ENCODE measurements at regions not wholly inside any gene's neighbourhood (a gene's known extent, or its start where the extent isn't known, plus 50 kb on each side); places are given as distances from the start of the nearest gene placed in this dataset.

- no peaks in the 10 kb centered on the region for H3K79me2 ChIP-seq (ENCODE audit: control insufficient read depth, insufficient read depth, low read length)
- H2BK15ac ChIP-seq (replicated peaks; ENCODE audit: low read depth), result no peak overlapping the region
- no peak overlapping the region for H4K8ac ChIP-seq (ENCODE audit: low read depth, low read length)
- H4K5ac ChIP-seq (ENCODE audit: low read length), result no peak overlapping the region
- no peak overlapping the region for H3K4ac ChIP-seq (ENCODE audit: low read depth, low read length)
- H3K9ac ChIP-seq (ENCODE audit: low read length), result no peak overlapping the region
- no peaks in the 10 kb centered on the region for H3K27me3 ChIP-seq (ENCODE audit: insufficient read depth, low read length, poor library complexity)
- no peak overlapping the region for H2BK5ac ChIP-seq (ENCODE audit: low read length)
- 90% methylated on average over 1 of the region's 1 CpG for WGBS (ENCODE audit: extremely low coverage, insufficient coverage, low lambda C conversion rate)
- no peak overlapping the region for H3K23ac ChIP-seq (ENCODE audit: low read length)
- H3K4me2 ChIP-seq (ENCODE audit: low read length), result no peak overlapping the region
- H3K56ac ChIP-seq (ENCODE audit: low read length), result no peak overlapping the region
- H3K79me1 ChIP-seq (ENCODE audit: low read length), result no peaks in the 10 kb centered on the region
- no peak overlapping the region for H3K18ac ChIP-seq (ENCODE audit: low read length)
- no peak overlapping the region for H3K27ac ChIP-seq (ENCODE audit: low read depth, low read length)
- H2BK120ac ChIP-seq (ENCODE audit: low read depth, low read length), result no peak overlapping the region
- DNase-seq, result no peak
- H2AK5ac ChIP-seq (ENCODE audit: low read length), result no peak overlapping the region
- no peaks in the 10 kb centered on the region for H3K4me1 ChIP-seq (ENCODE audit: control insufficient read depth, low read depth, low read length)
- no peak overlapping the region for H3K4me3 ChIP-seq (ENCODE audit: low read length)
- no peaks in the 10 kb centered on the region for H3K36me3 ChIP-seq (ENCODE audit: control insufficient read depth, insufficient read depth, low read length)
These were observed 196.1 kb upstream of the ZNF717 start for GRCh38 chr3:75981401-75981800.

- Histone ChIP-seq H3K79me2 (ENCODE audit: control insufficient read depth, insufficient read depth, low read length) (no peaks in the 10 kb centered on the region), H2BK5ac (ENCODE audit: low read length) (no peak overlapping the region), H3K9ac (ENCODE audit: low read length) (no peak overlapping the region), H3K27me3 (ENCODE audit: insufficient read depth, low read length, poor library complexity) (no peaks in the 10 kb centered on the region), H2AK5ac (ENCODE audit: low read length) (no peak overlapping the region), H3K79me1 (ENCODE audit: low read length) (no peaks in the 10 kb centered on the region), H3K27ac (ENCODE audit: low read depth, low read length) (no peak overlapping the region), H3K23ac (ENCODE audit: low read length) (no peak overlapping the region), H3K18ac (ENCODE audit: low read length) (no peak overlapping the region), H4K8ac (ENCODE audit: low read depth, low read length) (no peak overlapping the region), H3K4me1 (ENCODE audit: control insufficient read depth, low read depth, low read length) (no peaks in the 10 kb centered on the region), H3K4ac (ENCODE audit: low read depth, low read length) (no peak overlapping the region), H3K4me2 (ENCODE audit: low read length) (no peak overlapping the region), H2BK120ac (ENCODE audit: low read depth, low read length) (no peak overlapping the region), H2BK15ac (replicated peaks; ENCODE audit: low read depth) (no peak overlapping the region), H3K56ac (ENCODE audit: low read length) (no peak overlapping the region), H3K36me3 (ENCODE audit: control insufficient read depth, insufficient read depth, low read length) (no peaks in the 10 kb centered on the region), H4K5ac (ENCODE audit: low read length) (no peak overlapping the region), H3K4me3 (ENCODE audit: low read length) (no peak overlapping the region)
- DNase-seq, result no peak
- no CpG with 5 or more reads among the region's 3 CpGs for WGBS (ENCODE audit: extremely low coverage, insufficient coverage, low lambda C conversion rate)
These were observed 196.8 kb upstream of the ZNF717 start for GRCh38 chr3:75982151-75982550.

- H3K27ac ChIP-seq (ENCODE audit: low read depth, low read length), result no peak overlapping the region
- no peak overlapping the region for H3K56ac ChIP-seq (ENCODE audit: low read length)
- no peak overlapping the region for H2AK5ac ChIP-seq (ENCODE audit: low read length)
- no peak overlapping the region for H3K9ac ChIP-seq (ENCODE audit: low read length)
- no peaks in the 10 kb centered on the region for H3K36me3 ChIP-seq (ENCODE audit: control insufficient read depth, insufficient read depth, low read length)
- no peak overlapping the region for H3K4me2 ChIP-seq (ENCODE audit: low read length)
- WGBS (ENCODE audit: extremely low coverage, insufficient coverage, low lambda C conversion rate), result no CpG with 5 or more reads among the region's 2 CpGs
- no peaks in the 10 kb centered on the region for H3K79me1 ChIP-seq (ENCODE audit: low read length)
- no peak overlapping the region for H4K5ac ChIP-seq (ENCODE audit: low read length)
- H3K23ac ChIP-seq (ENCODE audit: low read length), result no peak overlapping the region
- no peaks in the 10 kb centered on the region for H3K4me1 ChIP-seq (ENCODE audit: control insufficient read depth, low read depth, low read length)
- H3K27me3 ChIP-seq (ENCODE audit: insufficient read depth, low read length, poor library complexity), result no peaks in the 10 kb centered on the region
- H4K8ac ChIP-seq (ENCODE audit: low read depth, low read length), result no peak overlapping the region
- no peak for DNase-seq
- H3K18ac ChIP-seq (ENCODE audit: low read length), result no peak overlapping the region
- no peak overlapping the region for H3K4ac ChIP-seq (ENCODE audit: low read depth, low read length)
- H2BK15ac ChIP-seq (replicated peaks; ENCODE audit: low read depth), result no peak overlapping the region
- no peak overlapping the region for H2BK5ac ChIP-seq (ENCODE audit: low read length)
- H2BK120ac ChIP-seq (ENCODE audit: low read depth, low read length), result no peak overlapping the region
- no peak overlapping the region for H3K4me3 ChIP-seq (ENCODE audit: low read length)
- no peaks in the 10 kb centered on the region for H3K79me2 ChIP-seq (ENCODE audit: control insufficient read depth, insufficient read depth, low read length)
These were observed 197.8 kb upstream of the ZNF717 start for GRCh38 chr3:75983111-75983510.

GRCh38 chr3:75983609-75984290 lies 198.4 kb upstream of the ZNF717 start:
- H3K79me2 ChIP-seq (ENCODE audit: control insufficient read depth, insufficient read depth, low read length), result no peaks in the 10 kb centered on the region
- no peaks in the 10 kb centered on the region for H3K4me1 ChIP-seq (ENCODE audit: control insufficient read depth, low read depth, low read length)
- no peak overlapping the region for H3K4me2 ChIP-seq (ENCODE audit: low read length)
- no peaks in the 10 kb centered on the region for H3K36me3 ChIP-seq (ENCODE audit: control insufficient read depth, insufficient read depth, low read length)
- H3K27me3 ChIP-seq (ENCODE audit: insufficient read depth, low read length, poor library complexity), result no peaks in the 10 kb centered on the region
- H4K8ac ChIP-seq (ENCODE audit: low read depth, low read length), result no peak overlapping the region
- H2AK5ac ChIP-seq (ENCODE audit: low read length), result no peak overlapping the region
- H3K18ac ChIP-seq (ENCODE audit: low read length), result no peak overlapping the region
- no peak overlapping the region for H4K5ac ChIP-seq (ENCODE audit: low read length)
- H3K4me3 ChIP-seq (ENCODE audit: low read length), result no peak overlapping the region
- no peak overlapping the region for H2BK5ac ChIP-seq (ENCODE audit: low read length)
- no peak for DNase-seq
- no peak overlapping the region for H3K23ac ChIP-seq (ENCODE audit: low read length)
- H2BK15ac ChIP-seq (replicated peaks; ENCODE audit: low read depth), result no peak overlapping the region
- H3K56ac ChIP-seq (ENCODE audit: low read length), result no peak overlapping the region
- no peak overlapping the region for H3K27ac ChIP-seq (ENCODE audit: low read depth, low read length)
- H3K79me1 ChIP-seq (ENCODE audit: low read length), result no peaks in the 10 kb centered on the region
- no peak overlapping the region for H3K9ac ChIP-seq (ENCODE audit: low read length)
- no peak overlapping the region for H2BK120ac ChIP-seq (ENCODE audit: low read depth, low read length)
- no CpG with 5 or more reads among the region's 3 CpGs for WGBS (ENCODE audit: extremely low coverage, insufficient coverage, low lambda C conversion rate)
- H3K4ac ChIP-seq (ENCODE audit: low read depth, low read length), result no peak overlapping the region

GRCh38 chr3:75985432-75985831 lies 200.1 kb upstream of the ZNF717 start:
- Histone ChIP-seq H3K27ac (ENCODE audit: low read depth, low read length) (no peak overlapping the region), H2AK5ac (ENCODE audit: low read length) (no peak overlapping the region), H3K18ac (ENCODE audit: low read length) (no peak overlapping the region), H4K5ac (ENCODE audit: low read length) (no peak overlapping the region), H2BK120ac (ENCODE audit: low read depth, low read length) (no peak overlapping the region), H3K79me1 (ENCODE audit: low read length) (no peaks in the 10 kb centered on the region), H3K4ac (ENCODE audit: low read depth, low read length) (no peak overlapping the region), H2BK5ac (ENCODE audit: low read length) (no peak overlapping the region), H3K4me2 (ENCODE audit: low read length) (no peak overlapping the region), H3K79me2 (ENCODE audit: control insufficient read depth, insufficient read depth, low read length) (no peaks in the 10 kb centered on the region), H3K23ac (ENCODE audit: low read length) (no peak overlapping the region), H2BK15ac (replicated peaks; ENCODE audit: low read depth) (no peak overlapping the region), H3K4me1 (ENCODE audit: control insufficient read depth, low read depth, low read length) (no peaks in the 10 kb centered on the region), H3K4me3 (ENCODE audit: low read length) (no peak overlapping the region), H3K56ac (ENCODE audit: low read length) (no peak overlapping the region), H4K8ac (ENCODE audit: low read depth, low read length) (no peak overlapping the region), H3K36me3 (ENCODE audit: control insufficient read depth, insufficient read depth, low read length) (no peaks in the 10 kb centered on the region), H3K27me3 (ENCODE audit: insufficient read depth, low read length, poor library complexity) (no peaks in the 10 kb centered on the region), H3K9ac (ENCODE audit: low read length) (no peak overlapping the region)
- no peak for DNase-seq
- WGBS (ENCODE audit: extremely low coverage, insufficient coverage, low lambda C conversion rate), result no CpG with 5 or more reads among the region's 2 CpGs

- no peak overlapping the region for H3K4me2 ChIP-seq (ENCODE audit: low read length)
- no peak overlapping the region for H4K8ac ChIP-seq (ENCODE audit: low read depth, low read length)
- no peak overlapping the region for H4K5ac ChIP-seq (ENCODE audit: low read length)
- no peaks in the 10 kb centered on the region for H3K4me1 ChIP-seq (ENCODE audit: control insufficient read depth, low read depth, low read length)
- H2BK15ac ChIP-seq (replicated peaks; ENCODE audit: low read depth), result no peak overlapping the region
- no peaks in the 10 kb centered on the region for H3K79me2 ChIP-seq (ENCODE audit: control insufficient read depth, insufficient read depth, low read length)
- H3K79me1 ChIP-seq (ENCODE audit: low read length), result no peaks in the 10 kb centered on the region
- peak; percentile 15 for DNase-seq
- H3K36me3 ChIP-seq (ENCODE audit: control insufficient read depth, insufficient read depth, low read length), result no peaks in the 10 kb centered on the region
- H3K27me3 ChIP-seq (ENCODE audit: insufficient read depth, low read length, poor library complexity), result no peaks in the 10 kb centered on the region
- H3K4ac ChIP-seq (ENCODE audit: low read depth, low read length), result no peak overlapping the region
- no peak overlapping the region for H3K56ac ChIP-seq (ENCODE audit: low read length)
- H2AK5ac ChIP-seq (ENCODE audit: low read length), result no peak overlapping the region
- H3K9ac ChIP-seq (ENCODE audit: low read length), result no peak overlapping the region
- H2BK5ac ChIP-seq (ENCODE audit: low read length), result no peak overlapping the region
- no CpG with 5 or more reads among the region's 3 CpGs for WGBS (ENCODE audit: extremely low coverage, insufficient coverage, low lambda C conversion rate)
- H3K23ac ChIP-seq (ENCODE audit: low read length), result no peak overlapping the region
- no peak overlapping the region for H3K4me3 ChIP-seq (ENCODE audit: low read length)
- no peak overlapping the region for H3K27ac ChIP-seq (ENCODE audit: low read depth, low read length)
- H3K18ac ChIP-seq (ENCODE audit: low read length), result no peak overlapping the region
- H2BK120ac ChIP-seq (ENCODE audit: low read depth, low read length), result no peak overlapping the region
These were observed 224.9 kb upstream of the ZNF717 start for GRCh38 chr3:76010252-76010651.

Measured in mesendoderm (in vitro differentiated cells).